SU-DHL-6 (cell line): ENCODE measurements at regions not wholly inside any gene's neighbourhood (a gene's known extent, or its start where the extent isn't known, plus 50 kb on each side); places are given as distances from the start of the nearest gene placed in this dataset.

Source experiments
- CTCF ChIP-seq: fragments of 200-600 bp; sonication (generic); IDR thresholded peaks from one replicate; pipeline ENCODE4 v1.5.1; 2017; ENCODE audit warnings: antibody characterized with exemption, mild to moderate bottlenecking, low read length, moderate library complexity; ENCODE audit not compliant: insufficient read depth, poor library complexity, severe bottlenecking
- EZH2phosphoT487 ChIP-seq: fragments of 200-600 bp; sonication (generic), shearing (Covaris generic); conservative IDR thresholded peaks from 2 replicates; pipeline ENCODE4 v1.6.1; 2018; ENCODE audit warnings: mild to moderate bottlenecking, antibody characterized with exemption, low read length, moderate library complexity, mixed read lengths

- TF ChIP-seq CTCF: no peak
- TF ChIP-seq EZH2phosphoT487: no peak
Measured at GRCh38 chr15:66854012-66854965, 152.3 kb downstream of the SMAD6 start.
